ENCODE measurements at regions not wholly inside any gene's neighbourhood (a gene's known extent, or its start where the extent isn't known, plus 50 kb on each side); places are given as distances from the start of the nearest gene placed in this dataset.
"Not testable (repeated sequence)": the region's sequence is repeated elsewhere in the genome, so short reads cannot be mapped to it uniquely, and the experiment has no call there.

DNA sequence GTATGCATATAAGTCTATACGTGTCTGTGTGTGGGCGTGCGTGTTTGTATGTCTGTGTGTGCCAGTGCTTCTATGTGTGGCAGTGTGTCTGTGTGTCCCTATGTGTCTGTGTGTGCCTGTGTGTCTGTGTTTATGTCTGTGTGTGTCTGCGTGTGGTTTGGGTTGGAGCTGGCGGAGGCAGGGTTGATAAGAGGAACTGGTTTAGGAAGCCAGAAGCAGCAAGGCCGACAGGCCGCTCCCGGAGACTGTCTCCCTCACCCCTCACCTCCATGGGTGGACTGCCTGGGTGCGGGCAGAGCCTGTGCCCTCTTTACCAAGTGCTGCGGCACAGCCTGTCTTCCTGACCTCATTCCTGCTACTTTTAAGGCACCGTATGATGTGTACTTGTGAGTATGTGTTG lies 327.1 kb upstream of the B3GAT1 start:
- no peak for DNase-seq

DNA sequence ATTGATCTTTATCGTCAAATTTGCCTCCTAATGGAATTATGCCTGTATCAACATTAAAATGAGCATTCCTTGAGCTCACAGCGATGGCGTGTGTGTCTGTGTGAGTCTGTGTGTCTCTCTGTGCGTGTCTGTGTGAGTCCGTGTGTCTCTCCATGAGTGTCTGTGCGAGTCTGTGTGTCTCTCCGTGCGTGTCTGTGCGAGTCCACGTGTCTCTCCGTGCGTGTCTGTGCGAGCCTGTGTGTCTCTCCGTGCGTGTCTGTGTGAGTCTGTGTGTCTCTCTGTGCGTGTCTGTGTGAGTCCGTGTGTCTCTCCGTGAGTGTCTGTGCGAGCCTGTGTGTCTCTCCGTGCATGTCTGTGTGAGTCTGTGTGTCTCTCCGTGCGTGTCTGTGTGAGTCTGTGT lies 326.5 kb upstream of the B3GAT1 start:
- DNase-seq: no peak

DNA sequence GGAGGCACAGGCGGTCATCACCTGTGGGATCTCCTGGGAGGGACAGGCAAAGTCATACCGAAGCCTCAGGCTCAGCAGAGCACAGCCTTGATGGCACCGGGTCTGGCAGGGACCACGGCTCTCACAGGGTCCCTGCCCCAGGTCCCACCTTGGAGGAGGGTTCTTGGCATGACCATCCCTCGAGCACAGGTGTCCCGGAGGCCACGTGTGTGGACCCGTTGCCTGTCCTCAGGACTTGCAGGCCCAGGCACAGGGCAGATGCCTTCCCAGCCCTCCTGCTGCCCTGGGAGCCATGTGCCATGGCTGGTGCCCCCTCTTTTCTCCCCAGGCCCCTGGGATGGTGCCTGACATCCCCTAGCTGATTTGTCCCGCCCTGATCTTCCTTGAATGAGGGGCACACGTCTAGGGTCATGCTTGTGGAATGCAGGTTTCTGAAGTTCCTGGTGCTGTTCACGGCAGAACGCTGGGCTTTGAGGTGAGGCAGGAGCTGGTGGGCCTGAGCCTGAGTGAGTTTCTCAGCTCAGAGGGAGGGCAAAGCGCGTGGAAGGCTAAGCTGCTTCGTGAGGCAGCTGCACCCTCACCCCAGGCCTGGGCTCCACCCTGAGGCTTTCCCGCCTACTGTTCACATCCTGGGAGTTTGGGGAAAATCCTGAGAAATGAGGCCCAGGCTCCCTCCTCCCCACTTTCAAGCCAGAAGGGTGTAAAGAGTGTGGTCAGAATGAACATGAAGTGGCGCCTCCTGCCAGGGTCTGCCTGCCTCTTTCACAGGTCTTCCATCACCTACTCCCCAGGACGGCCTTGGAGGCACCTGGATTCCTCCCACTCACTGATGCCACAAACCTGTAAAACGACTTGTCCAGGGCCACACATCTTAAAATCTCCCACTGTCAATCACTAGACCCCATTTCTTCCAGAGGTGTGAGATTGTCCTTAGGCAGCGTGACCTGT lies 325.8 kb upstream of the B3GAT1 start:
- no peak for DNase-seq

DNA sequence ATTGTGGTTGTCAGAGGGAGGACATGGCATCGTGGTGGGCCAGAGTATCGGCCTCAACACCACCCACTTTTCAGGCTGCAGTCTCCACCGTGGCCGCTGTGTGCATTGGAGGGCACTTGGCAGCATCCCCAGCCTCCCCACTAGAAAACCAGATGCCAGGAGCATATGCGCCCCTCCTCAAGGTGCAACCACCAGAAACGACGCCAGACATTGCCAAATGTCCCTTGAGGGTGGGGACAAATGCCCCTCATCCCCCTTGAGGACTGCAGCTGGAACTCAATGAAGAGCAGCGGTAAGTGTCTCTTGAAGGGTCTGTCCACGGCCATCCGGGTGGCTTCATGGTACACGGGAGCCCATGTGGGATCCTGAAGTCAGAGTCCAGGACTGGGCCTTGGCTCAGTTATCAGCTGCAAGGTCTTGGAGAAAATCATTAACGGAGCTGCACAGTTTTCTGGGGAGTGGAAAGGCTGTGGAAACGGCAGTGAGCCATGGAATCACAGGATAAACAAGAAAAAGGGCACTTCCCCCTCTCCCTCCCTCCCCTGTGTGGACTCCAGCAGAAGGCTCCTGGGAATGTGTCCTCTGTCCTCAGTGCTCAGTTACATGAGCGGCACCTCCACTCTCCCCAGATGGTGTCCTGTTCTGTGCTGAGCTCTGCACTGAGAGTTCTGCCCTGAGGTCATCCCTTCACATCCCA lies 324.4 kb upstream of the B3GAT1 start:
- DNase-seq: no peak

DNA sequence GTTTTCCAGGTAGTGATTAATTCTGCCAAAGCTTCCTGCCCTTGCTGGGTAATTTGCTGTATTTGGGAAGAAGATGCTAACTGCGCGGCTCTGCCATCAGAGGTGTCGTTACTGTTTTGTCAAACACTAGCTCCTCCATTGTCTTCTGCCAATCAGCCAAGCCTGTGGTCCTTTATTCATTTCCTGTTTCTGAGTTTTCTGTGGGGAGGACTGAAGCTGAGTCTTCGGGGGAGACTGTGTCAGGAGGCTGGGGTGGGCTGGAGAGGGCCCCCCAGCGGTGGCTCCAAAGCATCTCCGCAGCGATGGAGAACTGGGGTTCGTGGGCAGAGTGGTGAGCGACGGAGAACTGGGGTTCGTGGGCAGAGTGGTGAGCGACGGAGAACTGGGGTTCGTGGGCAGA lies 322.9 kb upstream of the B3GAT1 start:
- no peak for DNase-seq

DNA sequence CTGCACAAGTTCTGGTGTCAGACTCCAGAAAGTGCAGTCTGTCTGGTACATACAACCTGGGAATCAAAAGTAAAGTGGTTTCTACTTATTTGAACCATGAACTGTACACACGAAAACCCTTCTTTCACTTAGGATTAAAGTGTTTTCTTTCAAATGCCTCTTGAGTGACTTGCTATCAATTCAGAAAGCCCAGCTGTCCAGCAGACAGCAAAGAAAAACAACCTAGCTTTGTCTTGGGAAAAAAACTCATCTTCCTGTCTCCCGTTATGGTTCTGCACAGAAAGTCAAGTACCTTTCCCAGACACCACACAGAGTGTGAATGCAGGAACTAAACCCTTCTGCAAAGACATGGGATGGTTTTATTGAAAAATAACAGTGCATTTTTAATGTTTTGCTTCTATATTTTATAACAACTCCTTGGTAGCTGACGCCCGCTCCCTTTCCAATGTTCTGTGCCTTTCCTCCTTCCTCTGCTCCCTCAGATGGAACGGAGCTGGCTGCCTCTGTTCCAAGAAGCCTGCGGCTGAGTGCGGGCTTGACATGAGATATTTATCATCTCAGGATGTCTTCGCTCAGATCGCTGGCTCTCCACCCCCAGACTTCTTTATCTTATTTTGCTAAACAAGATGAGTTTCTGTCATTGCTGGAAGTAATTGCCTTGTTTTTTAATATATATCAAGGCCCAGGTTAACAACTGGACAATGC lies 322.3 kb upstream of the B3GAT1 start:
- DNase-seq: no peak

DNA sequence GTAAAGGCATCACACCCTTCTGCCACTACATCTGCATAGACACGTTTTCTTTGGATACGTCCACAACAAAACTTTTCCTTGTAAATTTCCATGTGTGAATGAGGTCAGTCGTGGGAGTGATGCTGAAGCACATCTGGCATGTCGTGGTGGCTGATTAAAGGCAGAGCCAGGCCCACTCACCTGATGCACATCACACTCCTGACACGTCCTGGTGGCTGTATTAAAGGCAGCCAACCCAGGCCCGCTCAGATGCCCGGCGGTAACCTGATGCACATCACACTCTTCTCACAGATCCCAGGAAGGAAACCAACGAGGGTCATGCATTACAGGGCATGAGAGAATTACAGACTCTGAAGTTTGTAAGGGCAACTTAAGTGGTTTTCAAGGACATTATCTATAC lies 321.6 kb upstream of the B3GAT1 start:
- DNase-seq: no peak

DNA sequence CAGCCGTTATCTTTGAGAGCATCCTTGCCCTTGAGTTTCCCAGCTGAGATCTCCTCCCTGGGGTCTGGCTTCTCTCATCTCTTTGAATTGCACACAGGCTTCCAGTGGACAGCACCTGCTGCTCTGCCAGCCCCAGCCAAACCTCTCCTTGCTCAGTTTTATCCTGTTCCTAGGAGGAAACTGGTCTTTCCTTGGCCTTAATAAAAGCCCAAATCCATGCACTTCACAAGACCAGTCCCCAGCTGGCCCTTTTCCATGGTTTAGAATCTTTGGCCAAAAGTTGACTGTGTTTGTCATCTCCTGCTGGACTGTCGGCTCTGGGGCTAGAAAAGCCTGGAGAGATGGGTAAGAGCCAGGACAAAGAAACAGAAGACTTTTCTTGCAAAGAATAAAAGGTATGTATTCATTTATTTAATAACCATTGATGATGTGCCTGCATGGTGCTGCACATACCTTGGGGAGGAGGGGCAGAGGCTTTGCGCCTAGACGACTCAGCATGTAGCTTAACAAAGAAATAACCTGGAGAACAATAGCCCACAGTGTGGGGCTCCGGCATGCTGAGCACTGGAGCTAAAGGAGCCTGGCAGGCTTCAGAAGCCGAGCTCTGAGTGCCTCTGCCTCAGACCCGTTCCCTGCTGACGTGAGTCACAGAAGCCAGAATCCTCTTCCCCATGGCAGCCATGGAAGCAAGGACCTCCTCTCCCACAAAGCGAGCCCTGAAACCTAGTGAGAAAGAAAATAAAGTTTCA lies 319.3 kb upstream of the B3GAT1 start:
- no peak for DNase-seq

DNA sequence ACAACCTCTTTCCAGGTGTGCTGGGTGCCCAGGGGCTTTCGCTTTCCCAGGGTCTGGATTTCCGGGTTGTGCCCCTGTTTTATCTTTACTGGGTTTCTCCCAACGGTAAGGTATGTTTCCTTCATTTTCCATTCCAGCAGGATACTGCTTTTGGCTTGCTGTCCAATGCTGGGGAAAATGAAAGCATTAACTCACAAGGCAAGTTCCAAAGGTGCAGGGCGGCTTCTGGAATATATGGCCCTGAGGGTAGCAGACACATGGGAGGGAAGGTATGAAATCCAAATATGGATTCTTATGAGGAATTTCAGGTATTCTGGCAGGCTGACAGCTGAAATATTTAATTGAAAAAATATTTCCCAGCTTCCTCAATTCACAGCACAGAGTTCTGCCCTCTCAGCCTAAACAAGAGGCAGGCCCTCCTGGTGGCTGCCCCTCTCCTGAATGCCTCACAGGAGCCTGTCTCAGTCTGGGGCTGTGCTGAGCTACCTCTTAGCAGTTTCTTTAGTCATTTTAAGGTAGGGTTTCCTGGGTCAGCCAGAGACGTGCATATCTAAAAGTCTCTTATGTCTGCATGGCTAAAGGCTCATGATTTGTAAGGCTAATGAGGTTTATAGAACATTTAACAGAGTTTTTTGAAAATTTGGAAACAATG lies 318.6 kb upstream of the B3GAT1 start:
- no peak for DNase-seq

DNA sequence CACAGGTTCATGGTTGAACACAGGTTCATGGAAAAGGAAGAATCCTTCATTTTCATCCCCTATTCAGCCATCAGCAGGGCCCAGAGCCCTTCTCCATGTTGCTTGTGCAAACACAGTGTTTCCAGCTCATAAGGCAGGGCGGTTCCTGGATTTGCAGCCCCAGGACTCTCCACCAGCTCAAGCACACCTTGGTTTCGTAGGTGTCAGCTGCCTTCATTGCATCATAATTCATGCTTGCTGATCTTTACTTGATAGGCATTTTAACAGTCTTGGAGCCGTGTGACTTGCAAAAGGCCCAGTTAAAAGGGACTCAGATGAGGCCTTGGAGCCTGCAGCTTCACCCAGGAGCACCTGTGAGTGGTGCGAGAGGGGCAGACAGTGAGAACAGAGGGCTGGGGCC lies 318.1 kb upstream of the B3GAT1 start:
- DNase-seq: no peak

DNA sequence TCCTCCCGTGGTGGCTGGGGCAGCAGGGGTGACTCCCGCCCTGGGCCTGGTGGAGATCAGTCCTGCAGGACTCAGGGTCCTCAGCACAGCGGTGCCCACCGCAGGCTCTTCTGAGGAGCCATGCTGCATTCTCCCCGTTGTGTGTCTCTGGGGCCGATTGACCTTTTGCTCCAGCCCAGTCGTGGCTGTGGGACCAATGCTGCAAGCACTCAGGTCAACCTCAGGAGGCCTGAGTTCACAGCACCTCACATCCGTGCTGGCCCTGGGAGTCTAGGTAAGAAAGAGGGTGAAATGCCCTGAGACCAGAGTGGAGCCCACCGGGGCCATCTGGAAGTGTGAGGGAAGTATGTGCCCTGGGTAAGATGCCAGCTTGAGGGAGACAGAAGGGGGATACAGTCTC lies 316.1 kb upstream of the B3GAT1 start:
- no peak for DNase-seq

DNA sequence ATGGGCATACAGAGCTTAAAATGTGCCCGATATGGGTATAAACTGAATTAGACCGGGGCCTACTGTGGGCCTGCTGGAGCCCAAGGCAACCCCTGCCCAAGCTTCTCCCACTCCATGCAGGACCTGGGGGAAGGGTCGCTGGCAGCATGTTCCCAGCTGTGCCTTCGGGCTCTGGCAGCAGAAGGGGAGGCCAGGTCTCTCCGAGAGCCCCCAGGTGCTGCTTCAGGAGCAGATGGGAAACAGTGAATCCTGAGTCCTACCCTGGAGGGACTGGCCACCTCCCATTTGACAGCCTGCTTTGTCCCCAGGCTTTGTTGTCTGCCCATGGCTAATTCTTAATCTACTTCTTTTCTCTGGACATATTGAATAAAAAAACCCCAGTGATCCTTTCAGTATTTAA lies 315.6 kb upstream of the B3GAT1 start:
- no peak for DNase-seq

DNA sequence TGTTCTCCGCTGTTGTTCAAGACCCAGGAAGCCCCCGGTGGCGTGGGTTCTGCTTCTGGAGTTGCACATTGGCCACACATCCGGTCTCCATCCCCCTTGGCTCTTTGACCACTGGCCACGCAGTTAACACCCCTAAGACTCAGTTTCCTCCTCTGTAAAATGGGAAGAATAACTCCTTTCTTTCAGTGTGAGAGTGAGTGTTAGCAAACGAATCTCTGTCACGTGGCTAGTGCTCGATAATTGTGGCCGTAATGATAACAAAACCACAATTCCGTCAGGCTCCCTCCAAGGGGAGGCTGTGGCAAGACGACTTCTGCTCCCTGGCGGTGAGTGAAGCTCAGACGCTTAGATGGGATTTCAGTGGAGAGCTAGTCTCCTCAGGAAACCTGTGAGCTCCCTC lies 315.2 kb upstream of the B3GAT1 start:
- DNase-seq: no peak

DNA sequence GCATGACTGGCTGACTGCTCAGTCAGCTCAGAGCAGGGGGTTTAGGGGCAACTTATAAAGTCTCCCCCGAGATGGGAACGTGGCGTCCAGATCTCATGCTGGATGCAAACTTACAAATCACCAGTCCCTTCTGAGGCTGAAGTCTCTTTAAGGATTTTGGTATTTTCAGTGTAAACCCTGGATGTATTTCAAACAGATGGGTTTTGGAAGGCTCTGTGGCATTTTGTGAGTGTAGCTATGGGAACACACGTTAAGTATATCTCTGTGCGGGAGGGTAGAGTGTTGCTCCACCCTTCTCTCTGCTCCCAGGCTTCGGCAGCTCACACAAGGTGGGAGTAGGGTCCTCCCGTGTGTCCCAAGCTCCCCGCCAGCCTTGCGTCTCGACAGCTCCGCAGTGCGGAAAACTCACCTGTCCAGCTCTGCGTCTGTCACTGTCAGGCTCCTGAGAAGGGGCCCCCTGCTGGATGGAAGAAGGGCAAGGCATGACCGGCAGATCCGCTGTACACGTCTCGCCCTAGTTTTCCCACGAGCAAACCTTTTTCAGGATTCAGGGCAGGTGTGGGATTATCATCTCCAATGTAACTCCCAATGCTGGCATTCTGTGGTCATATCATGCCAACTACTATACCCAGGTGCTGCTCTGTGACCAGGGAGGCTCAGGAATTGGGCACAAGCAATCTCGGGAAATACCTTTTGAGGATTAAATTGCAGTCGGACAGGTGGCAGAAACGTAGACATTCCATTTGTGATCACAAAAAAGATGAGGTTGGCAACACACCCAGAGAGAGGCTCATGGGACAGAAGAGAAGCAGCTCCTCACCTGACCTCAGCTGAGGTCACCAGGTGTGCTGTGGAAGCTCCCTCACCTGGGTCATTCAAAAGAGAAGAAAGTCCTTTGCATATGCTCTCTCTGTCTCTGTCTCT lies 313.9 kb upstream of the B3GAT1 start:
- DNase-seq: no peak

DNA sequence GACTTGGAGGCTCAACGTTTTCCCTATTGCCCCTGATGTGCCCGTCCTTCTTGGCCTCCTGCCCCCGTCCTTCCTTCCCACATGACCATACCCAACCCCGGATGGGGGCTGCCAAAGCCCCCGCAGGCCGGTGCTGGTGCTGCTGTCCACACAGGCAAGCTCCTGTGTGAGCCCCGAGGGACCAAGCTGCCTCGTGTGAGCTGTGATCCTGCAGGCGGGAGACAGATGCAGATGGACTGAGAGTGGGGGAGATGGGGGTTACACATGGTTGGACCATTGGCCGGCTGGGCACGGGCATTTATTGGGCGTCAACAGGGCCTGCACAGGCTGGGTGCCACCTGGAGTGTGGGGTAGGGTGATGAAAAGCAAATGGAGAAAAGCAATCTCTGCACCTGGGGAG lies 313.2 kb upstream of the B3GAT1 start:
- no peak for DNase-seq

DNA sequence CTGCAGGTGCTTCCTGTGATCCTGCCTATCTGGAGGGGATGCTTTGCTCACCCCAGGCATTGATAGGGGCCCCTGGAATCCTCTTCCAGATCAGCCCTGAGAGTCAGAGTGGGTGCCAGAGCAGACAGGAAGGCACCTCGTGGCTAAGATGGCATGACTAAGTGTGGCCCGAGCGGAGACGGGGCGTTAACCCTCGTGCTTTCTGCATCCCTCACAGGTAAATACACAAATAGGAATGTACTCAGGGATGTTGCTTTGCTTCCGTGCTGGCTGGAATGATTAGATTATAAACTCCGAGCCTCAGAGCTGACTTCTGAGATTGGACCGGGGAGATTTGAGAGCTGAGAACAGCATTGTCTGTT lies 312.7 kb upstream of the B3GAT1 start:
- DNase-seq: no peak

DNA sequence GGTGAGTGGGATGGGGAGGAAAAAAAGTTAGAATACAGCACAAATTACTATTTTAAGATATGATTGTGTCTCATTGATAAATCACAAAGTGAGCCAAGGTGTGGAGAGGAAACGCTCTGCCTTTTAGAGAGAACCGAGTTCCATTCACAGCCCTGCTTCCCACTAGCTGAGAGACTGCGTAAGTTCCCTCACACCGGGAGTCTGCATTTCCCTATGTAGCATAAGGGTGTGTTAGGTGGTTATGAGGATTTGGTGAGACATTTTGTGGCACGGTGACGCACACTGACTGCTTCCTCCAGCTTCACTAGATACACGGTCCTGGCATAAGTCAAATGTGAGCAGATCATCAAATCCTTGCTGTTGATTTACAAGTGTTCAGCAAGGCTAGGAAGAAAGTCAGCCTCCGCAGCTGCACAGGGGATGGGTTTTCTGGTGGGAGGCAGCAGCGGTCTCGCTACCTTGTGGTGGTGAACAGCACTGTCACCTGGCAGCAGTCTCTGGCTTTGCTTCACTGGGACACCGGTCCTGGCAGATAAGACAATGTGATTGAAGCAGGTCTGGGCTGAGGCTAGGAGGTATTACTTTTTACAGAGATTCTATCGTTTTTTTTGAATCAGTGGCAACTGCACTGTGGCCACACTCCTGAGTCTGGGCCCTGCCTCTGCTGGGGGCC lies 312.2 kb upstream of the B3GAT1 start:
- DNase-seq: no peak

DNA sequence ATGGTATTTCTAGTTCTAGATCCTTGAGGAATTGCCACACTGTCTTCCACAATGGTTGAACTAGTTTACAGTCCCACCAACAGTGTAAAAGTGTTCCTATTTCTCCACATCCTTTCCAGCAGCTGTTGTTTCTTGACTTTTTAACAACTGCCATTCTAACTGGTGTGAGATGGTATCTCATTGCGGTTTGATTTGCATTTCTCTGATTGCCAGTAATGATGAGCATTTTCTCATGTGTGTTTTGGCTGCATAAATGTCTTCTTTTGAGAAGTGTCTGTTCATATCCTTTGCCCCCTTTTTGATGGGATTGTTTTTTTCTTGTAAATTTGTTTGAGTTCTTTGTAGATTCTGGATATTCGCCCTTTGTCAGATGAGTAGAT lies 308.6 kb upstream of the B3GAT1 start:
- not testable (repeated sequence) for DNase-seq

DNA sequence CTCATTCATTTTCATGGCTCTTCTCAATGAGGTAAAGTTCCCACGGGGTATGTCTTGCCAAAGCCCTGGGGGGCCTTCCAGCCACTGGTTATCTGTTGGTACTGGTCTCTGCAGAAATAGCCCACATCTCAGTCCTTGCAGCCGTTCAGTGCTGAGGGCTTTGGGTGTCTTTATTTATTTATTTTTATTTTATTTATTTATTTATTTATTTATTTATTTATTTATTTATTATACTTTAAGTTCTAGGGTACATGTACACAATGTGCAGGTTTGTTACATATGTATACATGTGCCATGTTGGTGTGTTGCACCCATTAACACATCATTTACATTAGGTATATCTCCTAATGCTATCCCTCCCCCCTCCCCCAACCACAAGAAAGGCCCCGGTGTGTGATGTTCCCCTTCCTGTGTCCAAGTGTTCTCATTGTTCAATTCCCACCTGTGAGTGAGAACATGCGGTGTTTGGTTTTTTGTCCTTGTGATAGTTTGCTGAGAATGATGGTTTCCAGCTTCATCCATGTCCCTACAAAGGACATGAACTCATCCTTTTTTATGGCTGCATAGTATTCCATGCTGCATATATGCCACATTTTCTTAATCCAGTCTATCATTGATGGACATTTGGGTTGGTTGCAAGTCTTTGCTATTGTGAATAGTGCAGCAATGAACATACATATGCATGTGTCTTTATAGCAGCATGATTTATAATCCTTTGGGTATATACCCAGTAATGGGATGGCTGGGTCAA lies 308.1 kb upstream of the B3GAT1 start:
- DNase-seq: not testable (repeated sequence)

DNA sequence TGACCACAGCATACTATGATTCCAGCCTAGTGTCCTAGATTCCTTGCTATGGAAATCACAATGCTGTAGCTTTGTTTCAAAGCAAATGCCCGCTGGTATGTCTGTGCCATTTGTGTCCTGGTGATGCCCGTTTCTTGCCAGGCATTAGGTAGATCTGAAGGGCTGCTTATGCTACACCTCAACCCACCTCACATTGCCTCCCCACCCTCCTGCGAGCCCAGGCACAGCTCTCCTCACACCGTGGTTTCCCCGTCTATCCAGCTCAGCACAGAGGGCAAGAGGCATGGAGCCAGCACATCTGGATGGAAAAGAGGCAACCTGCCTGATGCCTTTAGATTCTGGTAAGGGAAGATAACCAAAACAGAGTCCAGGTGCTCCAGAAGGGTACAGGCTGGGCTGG lies 307.4 kb upstream of the B3GAT1 start:
- DNase-seq: no peak

All from activated CD4-positive, alpha-beta T cell treated with anti-CD3 and anti-CD28 coated beads for 1 hour (primary cell).